ENCODE measurements at regions not wholly inside any gene's neighbourhood (a gene's known extent, or its start where the extent isn't known, plus 50 kb on each side); places are given as distances from the start of the nearest gene placed in this dataset.
A peak's percentile ranks its signal among the peaks of the same experiment; 100 is the strongest.

DNA sequence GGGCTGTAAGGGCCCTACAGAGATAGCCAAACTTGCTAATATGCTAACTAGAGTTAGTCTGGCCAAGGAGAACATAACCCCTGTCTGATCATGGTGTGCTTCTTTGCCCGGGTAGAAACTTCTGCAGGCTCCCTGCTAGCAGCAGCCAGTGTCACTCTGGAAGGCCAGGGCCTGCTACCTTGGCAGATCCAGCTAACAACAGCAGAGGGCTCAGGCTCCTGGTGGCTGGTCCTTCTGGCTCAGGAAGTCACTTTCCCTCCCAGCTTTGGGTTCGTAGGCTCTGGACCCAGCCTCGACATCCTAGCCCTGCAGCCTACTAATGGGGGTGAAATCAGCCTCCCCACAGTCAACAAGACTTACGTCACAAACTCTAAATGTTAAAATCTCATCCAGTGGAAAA, 373.7 kb upstream of the RGMA start:
- H3K27ac Mint-ChIP-seq (ENCODE audit: unreplicated experiment) = no peak overlapping the region
- no peaks in the 10 kb centered on the region for H3K27me3 Mint-ChIP-seq (ENCODE audit: low read depth)
- DNase-seq (ENCODE audit: low read depth, low spot score) = no peak
- H3K36me3 Mint-ChIP-seq (ENCODE audit: low read depth) = peaks cover 10% of the 10 kb centered on the region
- H3K9me3 Mint-ChIP-seq = no peaks in the 10 kb centered on the region
- TF ChIP-seq, protein P1, sequence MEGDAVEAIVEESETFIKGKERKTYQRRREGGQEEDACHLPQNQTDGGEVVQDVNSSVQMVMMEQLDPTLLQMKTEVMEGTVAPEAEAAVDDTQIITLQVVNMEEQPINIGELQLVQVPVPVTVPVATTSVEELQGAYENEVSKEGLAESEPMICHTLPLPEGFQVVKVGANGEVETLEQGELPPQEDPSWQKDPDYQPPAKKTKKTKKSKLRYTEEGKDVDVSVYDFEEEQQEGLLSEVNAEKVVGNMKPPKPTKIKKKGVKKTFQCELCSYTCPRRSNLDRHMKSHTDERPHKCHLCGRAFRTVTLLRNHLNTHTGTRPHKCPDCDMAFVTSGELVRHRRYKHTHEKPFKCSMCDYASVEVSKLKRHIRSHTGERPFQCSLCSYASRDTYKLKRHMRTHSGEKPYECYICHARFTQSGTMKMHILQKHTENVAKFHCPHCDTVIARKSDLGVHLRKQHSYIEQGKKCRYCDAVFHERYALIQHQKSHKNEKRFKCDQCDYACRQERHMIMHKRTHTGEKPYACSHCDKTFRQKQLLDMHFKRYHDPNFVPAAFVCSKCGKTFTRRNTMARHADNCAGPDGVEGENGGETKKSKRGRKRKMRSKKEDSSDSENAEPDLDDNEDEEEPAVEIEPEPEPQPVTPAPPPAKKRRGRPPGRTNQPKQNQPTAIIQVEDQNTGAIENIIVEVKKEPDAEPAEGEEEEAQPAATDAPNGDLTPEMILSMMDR (conservative IDR thresholded peaks at IDR 0.05) = no peak
- H3K4me3 Mint-ChIP-seq = no peak overlapping the region
- H3K4me1 Mint-ChIP-seq = peaks cover 33% of the 10 kb centered on the region

DNA sequence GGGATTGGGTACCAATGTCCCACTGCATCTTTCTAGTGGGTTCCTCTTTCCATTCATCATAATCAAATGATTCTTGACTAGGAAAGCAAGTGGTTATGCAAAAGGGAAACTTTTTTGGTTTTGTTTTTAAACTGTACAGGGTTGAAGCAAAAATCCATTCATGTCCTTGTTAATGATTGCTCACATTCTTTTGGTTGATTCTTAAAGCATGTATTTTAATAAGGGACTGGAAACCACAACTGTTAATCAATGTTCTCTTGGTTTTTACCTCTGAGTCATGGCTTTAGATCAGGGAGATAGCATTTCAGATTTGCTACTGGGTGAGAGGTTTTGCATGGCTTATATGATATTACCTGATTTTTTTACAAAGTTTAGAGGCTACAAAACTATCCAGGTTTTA, 371.7 kb upstream of the RGMA start:
- TF ChIP-seq, protein P1 (conservative IDR thresholded peaks at IDR 0.05) = no peak
- Mint-ChIP-seq H3K27me3 (ENCODE audit: low read depth) (no peaks in the 10 kb centered on the region), H3K36me3 (ENCODE audit: low read depth) (peaks cover 10% of the 10 kb centered on the region), H3K4me3 (no peak overlapping the region), H3K27ac (ENCODE audit: unreplicated experiment) (no peak overlapping the region), H3K4me1 (peaks cover 21% of the 10 kb centered on the region), H3K9me3 (no peaks in the 10 kb centered on the region)
- DNase-seq (ENCODE audit: low read depth, low spot score) = no peak

DNA sequence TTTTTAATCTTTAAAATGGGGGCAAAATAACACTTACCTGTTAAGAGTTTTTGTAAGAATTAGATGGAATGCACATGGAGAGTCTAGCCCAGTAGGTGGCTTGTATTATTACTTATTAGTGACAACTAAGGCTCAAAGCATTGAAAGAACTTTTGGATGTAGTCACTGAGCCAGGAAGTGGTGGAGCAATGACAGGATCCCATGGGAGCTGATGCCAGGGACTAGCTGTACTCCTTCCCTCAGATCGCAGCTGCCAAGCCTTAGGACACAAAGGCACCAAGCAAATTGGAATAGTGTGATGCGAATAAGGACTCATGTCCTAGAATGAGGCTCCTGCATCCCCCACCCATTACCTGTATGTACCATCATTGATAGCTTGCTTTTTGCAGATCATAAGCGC, 370.4 kb upstream of the RGMA start:
- no peak overlapping the region for H3K4me3 Mint-ChIP-seq
- TF ChIP-seq, protein P1 (conservative IDR thresholded peaks at IDR 0.05) = no peak

DNA sequence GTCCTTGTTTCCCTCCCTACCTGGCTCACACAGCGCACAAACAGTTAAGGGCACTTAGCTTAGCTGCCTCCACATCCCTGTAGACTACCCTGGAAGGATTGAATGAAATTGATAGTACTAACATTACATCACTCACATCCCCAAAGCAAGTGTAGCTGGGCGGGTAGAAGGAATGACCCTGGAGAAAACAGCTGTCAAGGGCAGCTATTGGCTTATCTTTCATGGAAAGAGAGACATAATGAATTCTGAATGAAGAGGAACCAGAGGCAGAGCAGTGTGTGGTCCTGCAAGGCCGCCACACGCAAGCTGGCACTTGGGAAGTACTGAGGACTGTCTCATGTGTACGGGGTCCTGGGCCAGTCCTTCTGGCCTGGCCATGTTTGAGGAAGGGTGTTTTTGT, 369.6 kb upstream of the RGMA start:
- no peak for DNase-seq (ENCODE audit: low read depth, low spot score)
- TF ChIP-seq, protein P1 (conservative IDR thresholded peaks at IDR 0.05) = no peak
- no peaks in the 10 kb centered on the region for H3K9me3 Mint-ChIP-seq
- H3K27ac Mint-ChIP-seq (ENCODE audit: unreplicated experiment) = no peak overlapping the region
- H3K27me3 Mint-ChIP-seq (ENCODE audit: low read depth) = no peaks in the 10 kb centered on the region
- peaks cover 6% of the 10 kb centered on the region for H3K36me3 Mint-ChIP-seq (ENCODE audit: low read depth)
- H3K4me1 Mint-ChIP-seq = peaks cover 19% of the 10 kb centered on the region
- no peak overlapping the region for H3K4me3 Mint-ChIP-seq

More for the DNA sequence above, 370.4 kb upstream of the RGMA start:
- Mint-ChIP-seq H3K27ac (ENCODE audit: unreplicated experiment) (no peak overlapping the region), H3K36me3 (ENCODE audit: low read depth) (peaks cover 6% of the 10 kb centered on the region), H3K9me3 (no peaks in the 10 kb centered on the region), H3K27me3 (ENCODE audit: low read depth) (no peaks in the 10 kb centered on the region), H3K4me1 (peaks cover 23% of the 10 kb centered on the region)
- no peak for DNase-seq (ENCODE audit: low read depth, low spot score)

DNA sequence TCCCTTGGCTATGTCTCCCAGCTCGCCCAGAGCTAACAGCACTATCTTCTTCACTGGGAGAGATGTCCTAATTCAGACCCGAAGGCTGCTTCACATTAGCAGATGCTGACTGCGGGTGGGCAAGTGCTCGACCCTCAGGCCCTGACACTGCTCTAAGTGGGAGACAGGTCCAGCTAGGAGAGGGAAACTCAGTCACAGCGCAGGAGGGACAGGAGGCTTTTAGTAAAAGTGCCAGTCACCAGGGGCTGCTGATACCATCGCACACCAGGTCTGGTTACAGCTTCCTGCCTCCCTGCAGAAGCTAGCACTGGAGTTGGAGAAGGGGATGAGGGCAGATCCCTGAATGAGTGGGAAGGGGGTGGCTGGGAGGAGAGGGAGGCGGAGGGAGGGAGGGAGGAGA, 365.8 kb upstream of the RGMA start:
- H3K27me3 Mint-ChIP-seq (ENCODE audit: low read depth) = no peaks in the 10 kb centered on the region

More for the DNA sequence above, 365.8 kb upstream of the RGMA start:
- H3K9me3 Mint-ChIP-seq = peaks cover 3% of the 10 kb centered on the region
- peak overlapping the region; percentile 93 for H3K27ac Mint-ChIP-seq (ENCODE audit: unreplicated experiment)
- H3K36me3 Mint-ChIP-seq (ENCODE audit: low read depth) = peaks cover 5% of the 10 kb centered on the region
- H3K4me1 Mint-ChIP-seq = peaks cover 36% of the 10 kb centered on the region
- no peak overlapping the region for H3K4me3 Mint-ChIP-seq
- TF ChIP-seq, protein P1 (conservative IDR thresholded peaks at IDR 0.05) = no peak
- DNase-seq (ENCODE audit: low read depth, low spot score) = no peak

Data from neural crest cell (in vitro differentiated cells).